HUES6 (cell line): ENCODE measurements at regions not wholly inside any gene's neighbourhood (a gene's known extent, or its start where the extent isn't known, plus 50 kb on each side); places are given as distances from the start of the nearest gene placed in this dataset.
"Not testable (repeated sequence)": the region's sequence is repeated elsewhere in the genome, so short reads cannot be mapped to it uniquely, and the experiment has no call there.

Experiments
- H3K27ac ChIP-seq: 2 replicates; pipeline ENCODE4 v1.7.0; 2013; ENCODE audit warnings: low read depth, mild to moderate bottlenecking, low read length, inconsistent platforms
- H3K27me3 ChIP-seq: 2 replicates; pipeline ENCODE4 v1.6.1; 2013; ENCODE audit warnings: low read length; ENCODE audit not compliant: control insufficient read depth, insufficient read depth
- H3K36me3 ChIP-seq: 2 replicates; pipeline ENCODE4 v1.6.1; 2013; ENCODE audit warnings: low read length; ENCODE audit not compliant: control insufficient read depth, insufficient read depth
- H3K4me1 ChIP-seq: 2 replicates; pipeline ENCODE4 v1.6.1; 2013; ENCODE audit warnings: low read length; ENCODE audit not compliant: control insufficient read depth, insufficient read depth
- H3K4me3 ChIP-seq: 2 replicates; pipeline ENCODE4 v1.5.1; 2013; ENCODE audit warnings: low read depth, low read length
- H3K9ac ChIP-seq: one replicate; pipeline ENCODE4 v1.6.1; 2013; ENCODE audit warnings: mild to moderate bottlenecking, low read length
- H3K9me3 ChIP-seq: 2 replicates; pipeline ENCODE4 v1.6.1; 2013; ENCODE audit warnings: low read depth, low read length; ENCODE audit not compliant: control insufficient read depth, insufficient read depth

DNA sequence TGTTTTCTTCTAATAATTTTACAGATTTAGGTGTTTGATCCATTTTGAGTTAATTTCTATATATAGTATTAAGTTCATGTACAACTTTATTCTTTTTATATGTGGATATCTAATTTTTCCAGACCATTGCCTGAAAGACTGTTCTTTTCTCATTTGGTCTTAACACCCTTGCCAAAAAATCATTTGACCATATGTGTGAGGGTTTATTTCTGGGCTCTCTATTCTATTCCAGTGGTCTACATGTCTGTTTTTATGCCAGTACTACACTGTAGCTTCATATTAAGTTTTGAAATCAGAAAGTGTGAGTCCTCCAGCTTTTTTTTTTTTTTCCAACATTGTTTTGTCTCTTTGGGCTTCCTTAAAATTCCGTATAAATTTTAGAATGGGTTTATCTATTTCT, 554.1 kb downstream of the KCNH5 start:
- Histone ChIP-seq H3K36me3 (no peaks in the 10 kb centered on the region), H3K4me3 (no peak overlapping the region), H3K9ac (no peak overlapping the region), H3K27ac (no peak overlapping the region), H3K9me3 (peaks cover 13% of the 10 kb centered on the region; the same call in 1 of the 2 replicates), H3K4me1 (no peaks in the 10 kb centered on the region), H3K27me3 (no peaks in the 10 kb centered on the region)

DNA sequence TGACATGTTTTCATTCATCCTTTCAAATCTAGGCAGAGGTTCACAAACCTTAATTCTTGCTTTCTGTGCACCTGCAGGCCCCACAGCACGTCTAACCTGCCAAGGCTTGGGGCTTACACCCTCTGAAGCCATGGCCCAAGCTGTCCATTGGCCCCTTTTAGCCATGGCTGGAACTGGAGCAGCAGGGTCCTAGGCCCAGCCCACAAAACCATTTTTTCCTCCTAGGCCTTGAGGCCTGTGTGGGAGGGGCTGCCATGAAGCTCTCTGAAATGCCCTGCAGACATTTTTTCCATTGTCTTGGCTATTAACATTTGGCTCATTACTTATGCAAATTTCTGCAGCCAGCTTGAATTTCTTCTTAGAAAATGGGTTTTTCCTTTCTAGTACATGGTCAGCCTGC, 547.5 kb downstream of the KCNH5 start:
- Histone ChIP-seq H3K9ac (no peak overlapping the region), H3K36me3 (no peaks in the 10 kb centered on the region), H3K27me3 (no peaks in the 10 kb centered on the region), H3K4me1 (no peaks in the 10 kb centered on the region), H3K9me3 (peaks cover 38% of the 10 kb centered on the region), H3K4me3 (no peak overlapping the region), H3K27ac (no peak overlapping the region)

DNA sequence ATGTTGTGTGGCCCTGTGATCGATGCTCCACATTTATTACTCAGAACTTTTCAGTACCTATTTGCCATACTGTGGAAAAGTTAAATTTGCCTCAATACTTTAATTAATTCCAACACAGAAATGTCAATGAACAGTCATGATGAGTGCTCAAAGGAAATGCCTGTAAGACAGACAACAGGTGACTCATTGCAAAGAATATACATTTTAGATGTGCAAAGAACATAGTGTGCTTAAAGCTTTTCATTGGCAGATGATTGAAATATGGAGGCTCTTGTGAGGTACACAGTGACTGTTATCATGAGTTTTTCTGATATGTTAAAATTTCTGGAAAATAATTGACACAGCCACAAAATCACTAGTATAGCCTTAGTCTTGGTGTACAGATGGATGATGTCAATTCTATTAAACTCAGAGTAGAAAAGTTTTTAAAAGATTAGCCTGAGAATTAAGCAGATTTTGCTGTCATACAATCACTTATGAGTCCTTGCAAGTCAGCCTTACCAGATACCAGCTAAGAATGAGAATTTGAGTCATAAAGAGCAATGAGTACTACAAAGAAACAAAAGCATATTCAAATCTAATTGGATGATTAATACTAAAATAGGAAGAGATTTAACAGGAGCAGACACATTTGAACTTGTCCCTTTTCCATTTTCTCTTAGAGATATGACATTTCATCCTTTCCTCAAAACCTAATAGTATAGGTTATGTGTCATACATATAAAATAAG, 544.1 kb downstream of the KCNH5 start:
- Histone ChIP-seq H3K4me1 (no peaks in the 10 kb centered on the region), H3K36me3 (no peaks in the 10 kb centered on the region), H3K9ac (no peak overlapping the region), H3K9me3 (peaks cover 28% of the 10 kb centered on the region), H3K4me3 (no peak overlapping the region), H3K27me3 (no peaks in the 10 kb centered on the region), H3K27ac (no peak overlapping the region)

DNA sequence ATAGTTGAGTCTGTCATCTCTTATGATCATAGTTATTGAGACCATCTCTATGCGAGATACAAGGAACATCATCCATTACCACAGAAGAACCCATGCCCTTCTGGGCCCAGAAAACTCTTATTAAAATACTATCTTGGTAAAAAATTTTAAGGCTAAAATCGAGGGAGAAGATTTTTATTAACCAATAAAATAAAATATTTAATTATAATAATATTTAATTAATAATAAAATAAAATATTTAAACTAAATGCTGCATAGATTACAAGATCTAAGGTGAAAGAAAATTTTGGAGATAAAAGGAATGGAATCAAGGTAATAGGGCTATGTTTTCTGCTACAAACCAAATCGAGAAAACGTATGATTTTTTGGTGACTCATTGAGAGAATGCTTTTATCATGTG, 540.2 kb downstream of the KCNH5 start:
- H3K4me1 ChIP-seq: no peaks in the 10 kb centered on the region
- H3K27ac ChIP-seq: no peak overlapping the region
- H3K27me3 ChIP-seq: no peaks in the 10 kb centered on the region
- H3K36me3 ChIP-seq: no peaks in the 10 kb centered on the region
- H3K9ac ChIP-seq: no peak overlapping the region
- H3K9me3 ChIP-seq: peaks cover 4% of the 10 kb centered on the region; the same call in 1 of the 2 replicates
- no peak overlapping the region for H3K4me3 ChIP-seq

DNA sequence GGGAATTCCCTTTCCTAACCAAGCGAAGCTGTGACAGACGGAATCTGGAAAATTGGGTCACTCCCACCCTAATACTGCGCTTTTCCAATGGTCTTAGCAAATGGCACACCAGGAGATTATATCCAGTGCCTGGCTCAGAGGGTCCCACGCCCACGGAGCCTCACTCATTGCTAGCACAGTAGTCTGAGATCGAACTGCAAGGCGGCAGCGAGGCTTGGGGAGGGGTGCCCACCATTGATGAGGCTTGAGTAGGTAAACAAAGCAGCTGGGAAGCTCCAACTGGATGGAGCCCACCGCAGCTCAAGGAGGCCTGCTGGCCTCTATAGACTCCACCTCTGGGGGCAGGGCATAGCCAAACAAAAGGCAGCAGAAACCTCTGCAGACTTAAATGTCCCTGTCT, 523.9 kb downstream of the KCNH5 start:
- H3K27me3 ChIP-seq, H3K27ac ChIP-seq, H3K4me3 ChIP-seq, H3K9ac ChIP-seq, H3K4me1 ChIP-seq, H3K36me3 ChIP-seq: not testable (repeated sequence)
- H3K9me3 ChIP-seq: peaks cover 23% of the 10 kb centered on the region

DNA sequence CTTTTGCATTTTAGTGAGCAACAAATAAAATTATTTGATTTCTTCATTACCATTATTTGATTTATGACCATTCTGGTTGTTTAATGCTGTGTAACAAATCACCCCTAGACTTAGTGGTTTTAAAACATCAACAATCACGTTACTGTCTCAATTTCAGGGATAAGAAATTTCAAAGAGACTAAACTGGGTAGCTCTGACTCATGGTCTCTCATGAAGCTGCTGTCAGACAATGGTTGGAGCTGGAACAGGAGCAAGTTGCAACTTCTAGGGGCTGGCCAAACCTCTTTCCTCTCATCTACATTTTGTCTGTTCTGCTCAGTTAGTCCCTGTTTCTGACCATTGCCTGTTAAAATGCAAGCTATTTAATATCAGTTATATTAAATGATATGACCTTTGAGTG, 517.0 kb downstream of the KCNH5 start:
- no peaks in the 10 kb centered on the region for H3K4me1 ChIP-seq
- H3K4me3 ChIP-seq: no peak overlapping the region
- no peaks in the 10 kb centered on the region for H3K27me3 ChIP-seq
- no peaks in the 10 kb centered on the region for H3K36me3 ChIP-seq
- H3K27ac ChIP-seq: no peak overlapping the region
- H3K9ac ChIP-seq: no peak overlapping the region
- H3K9me3 ChIP-seq: 0 out of 2 replicates have a peak, but pooled peaks cover 2% of the 10 kb centered on the region

DNA sequence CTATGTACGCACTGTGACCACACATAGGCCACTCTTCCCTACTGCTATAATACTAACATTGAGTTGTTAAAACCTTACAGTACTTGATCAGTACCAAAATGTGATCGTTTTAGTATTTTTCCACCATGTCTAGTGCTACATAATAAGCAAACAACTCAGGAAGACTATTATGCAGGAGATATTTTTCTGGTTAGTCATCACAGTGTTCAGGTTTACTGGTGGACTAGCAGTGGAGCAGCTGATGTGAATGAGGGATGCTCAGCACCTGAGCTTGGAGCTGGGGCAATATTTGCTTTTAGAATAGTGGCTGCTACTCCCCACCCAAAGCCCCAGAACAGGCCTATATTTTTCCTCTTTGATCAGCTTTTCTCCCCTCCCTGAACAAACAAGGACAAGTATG, 513.1 kb downstream of the KCNH5 start:
- no peak overlapping the region for H3K9ac ChIP-seq
- H3K36me3 ChIP-seq: no peaks in the 10 kb centered on the region
- H3K27me3 ChIP-seq: no peaks in the 10 kb centered on the region
- no peak overlapping the region for H3K27ac ChIP-seq
- no peaks in the 10 kb centered on the region; the same call in 1 of the 2 replicates for H3K9me3 ChIP-seq
- H3K4me1 ChIP-seq: no peaks in the 10 kb centered on the region
- no peak overlapping the region for H3K4me3 ChIP-seq

DNA sequence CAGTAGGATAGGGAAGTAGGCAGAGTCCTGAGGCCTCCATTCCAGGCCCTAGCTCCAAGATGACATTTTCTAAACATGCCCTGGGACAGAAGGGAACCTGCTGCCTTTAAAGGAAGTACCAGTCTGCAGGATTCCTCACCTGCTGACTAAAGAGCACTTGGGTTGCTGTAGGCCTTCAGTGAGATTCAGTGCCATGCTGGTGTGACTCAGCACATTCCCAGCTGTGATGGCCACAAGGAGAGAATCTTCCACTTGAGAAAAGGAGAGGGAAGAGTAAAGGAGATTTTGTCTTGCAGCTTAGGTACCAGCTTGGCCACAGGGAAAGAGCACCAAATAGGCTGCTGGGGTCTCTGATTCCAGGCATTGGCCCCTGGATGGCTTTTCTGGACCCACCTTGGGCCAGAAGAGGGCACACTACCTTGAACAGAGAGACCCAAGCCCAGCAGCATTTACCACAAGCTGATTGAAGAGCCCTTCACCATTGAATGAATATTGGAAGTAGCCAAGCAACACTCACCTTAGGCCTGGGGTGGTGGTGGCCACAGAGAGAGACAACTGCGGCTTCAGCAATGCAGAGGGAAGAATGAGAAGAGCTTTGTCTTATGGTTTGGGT, 498.3 kb downstream of the KCNH5 start:
- Histone ChIP-seq H3K27ac (no peak overlapping the region), H3K9me3 (peaks cover 14% of the 10 kb centered on the region), H3K27me3 (no peaks in the 10 kb centered on the region), H3K36me3 (no peaks in the 10 kb centered on the region), H3K4me1 (no peaks in the 10 kb centered on the region), H3K4me3 (no peak overlapping the region), H3K9ac (no peak overlapping the region)

DNA sequence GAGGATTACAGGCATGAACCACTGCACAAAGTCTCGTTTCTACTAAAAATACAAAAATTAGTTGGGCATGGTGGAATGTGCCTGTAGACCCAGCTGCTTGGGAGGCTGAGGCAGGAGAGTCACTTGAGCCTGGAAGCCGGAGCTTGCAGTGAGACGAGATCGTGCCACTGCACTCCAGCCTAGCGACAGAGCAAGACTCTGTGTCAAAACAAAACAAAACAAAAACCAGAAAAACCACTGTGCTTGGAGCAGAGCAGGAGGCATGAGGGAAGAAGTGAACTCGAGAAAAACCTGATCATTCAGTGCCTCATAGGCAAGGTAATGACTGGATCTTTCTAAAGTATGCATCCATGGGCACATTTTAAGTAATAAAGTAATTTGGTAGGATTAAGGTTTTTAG, 487.8 kb downstream of the KCNH5 start:
- H3K27me3 ChIP-seq: no peaks in the 10 kb centered on the region
- H3K27ac ChIP-seq: no peak overlapping the region
- no peak overlapping the region for H3K9ac ChIP-seq
- H3K4me1 ChIP-seq: no peaks in the 10 kb centered on the region
- no peaks in the 10 kb centered on the region for H3K36me3 ChIP-seq
- H3K4me3 ChIP-seq: no peak overlapping the region
- peaks cover 8% of the 10 kb centered on the region; the same call in 1 of the 2 replicates for H3K9me3 ChIP-seq

DNA sequence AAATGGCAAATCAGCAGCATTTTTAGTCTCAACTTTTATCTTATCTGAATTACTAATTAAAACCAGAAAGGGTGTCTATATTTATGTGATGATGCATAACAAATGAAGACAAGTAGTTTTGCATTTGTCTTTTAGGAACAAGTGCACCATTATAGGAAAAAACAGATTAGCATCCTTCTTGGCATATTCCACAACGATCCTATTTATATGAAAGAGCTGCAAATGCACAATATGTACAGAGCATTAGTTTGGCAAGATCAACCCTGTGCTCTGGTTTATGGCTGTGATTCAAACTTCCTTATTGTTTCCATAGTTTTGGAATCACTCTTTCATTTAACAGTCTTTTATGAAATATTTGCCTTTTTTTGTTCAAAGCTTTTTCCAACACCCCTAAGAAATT, 486.8 kb downstream of the KCNH5 start:
- Histone ChIP-seq H3K9me3 (no peaks in the 10 kb centered on the region), H3K27ac (no peak overlapping the region), H3K4me3 (no peak overlapping the region), H3K36me3 (no peaks in the 10 kb centered on the region), H3K27me3 (no peaks in the 10 kb centered on the region), H3K9ac (no peak overlapping the region), H3K4me1 (no peaks in the 10 kb centered on the region)

DNA sequence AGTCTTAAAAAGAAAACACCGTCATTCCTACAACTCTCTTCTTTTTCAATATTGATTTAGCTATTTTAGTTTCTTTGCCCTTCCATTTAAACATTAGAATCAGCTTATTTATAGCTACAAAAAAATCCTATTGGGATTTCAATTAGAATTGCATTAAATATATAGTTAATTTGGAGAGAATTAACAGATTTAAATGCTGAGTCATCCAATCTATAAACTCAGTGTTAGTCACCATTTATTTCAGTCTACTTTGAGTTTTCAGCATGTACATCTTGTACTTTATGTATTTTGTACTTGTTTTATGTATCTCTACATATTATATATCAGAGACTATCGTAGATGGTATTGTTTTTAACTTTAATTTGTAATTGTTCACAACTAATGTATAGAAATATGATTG, 460.0 kb downstream of the KCNH5 start:
- H3K4me3 ChIP-seq: no peak overlapping the region

More for the DNA sequence above, 460.0 kb downstream of the KCNH5 start:
- no peaks in the 10 kb centered on the region for H3K4me1 ChIP-seq
- H3K36me3 ChIP-seq: no peaks in the 10 kb centered on the region
- H3K9ac ChIP-seq: no peak overlapping the region
- H3K27me3 ChIP-seq: no peaks in the 10 kb centered on the region
- no peaks in the 10 kb centered on the region for H3K9me3 ChIP-seq
- no peak overlapping the region for H3K27ac ChIP-seq
